Stimulated activated naive B cell treated with anti-CD40 and anti-IgM and Interleukin-4, amounts not matched to agents 10 μg/mL and 1 μg/mL and 100 μg/mL, for 72 hours (primary cell): ENCODE measurements at regions not wholly inside any gene's neighbourhood (a gene's known extent, or its start where the extent isn't known, plus 50 kb on each side); places are given as distances from the start of the nearest gene placed in this dataset.

ENCODE experiments used
- ATAC-seq, 2 donors: fragments of 150-1000 bp; cut with Tn5 transposase; replicated peaks; 2 replicates each; pipeline ENCODE4 v1.10.0; 2021; ENCODE audit warnings: moderate library complexity in 1 of 2
- DNase-seq: peaks from one replicate; pipeline ENCODE4 v3.0.0; 2021
- H3K27ac Mint-ChIP-seq: one replicate; pipeline ENCODE4 v1.8.0; 2022; ENCODE audit warnings: mild to moderate bottlenecking, mixed read lengths
- H3K27me3 Mint-ChIP-seq, 2 donors: one replicate each; pipeline ENCODE4 v1.8.0; 2022; ENCODE audit warnings: mixed read lengths in 2 of 2
- H3K36me3 Mint-ChIP-seq, 2 donors: one replicate each; pipeline ENCODE4 v1.8.0; 2022; ENCODE audit warnings: mixed read lengths in 2 of 2, mild to moderate bottlenecking in 1 of 2
- H3K4me1 Mint-ChIP-seq, 2 donors: one replicate each; pipeline ENCODE4 v1.8.0; 2022; ENCODE audit warnings: mixed read lengths in 2 of 2, mild to moderate bottlenecking in 1 of 2
- H3K4me3 Mint-ChIP-seq, 2 donors: one replicate each; pipeline ENCODE4 v1.8.0; 2022; ENCODE audit warnings: mild to moderate bottlenecking in 2 of 2, mixed read lengths in 2 of 2, moderate library complexity in 1 of 2
- H3K9me3 Mint-ChIP-seq, 2 donors: one replicate each; pipeline ENCODE4 v1.8.0; 2022; ENCODE audit warnings: mixed read lengths in 2 of 2, mild to moderate bottlenecking in 1 of 2

DNA sequence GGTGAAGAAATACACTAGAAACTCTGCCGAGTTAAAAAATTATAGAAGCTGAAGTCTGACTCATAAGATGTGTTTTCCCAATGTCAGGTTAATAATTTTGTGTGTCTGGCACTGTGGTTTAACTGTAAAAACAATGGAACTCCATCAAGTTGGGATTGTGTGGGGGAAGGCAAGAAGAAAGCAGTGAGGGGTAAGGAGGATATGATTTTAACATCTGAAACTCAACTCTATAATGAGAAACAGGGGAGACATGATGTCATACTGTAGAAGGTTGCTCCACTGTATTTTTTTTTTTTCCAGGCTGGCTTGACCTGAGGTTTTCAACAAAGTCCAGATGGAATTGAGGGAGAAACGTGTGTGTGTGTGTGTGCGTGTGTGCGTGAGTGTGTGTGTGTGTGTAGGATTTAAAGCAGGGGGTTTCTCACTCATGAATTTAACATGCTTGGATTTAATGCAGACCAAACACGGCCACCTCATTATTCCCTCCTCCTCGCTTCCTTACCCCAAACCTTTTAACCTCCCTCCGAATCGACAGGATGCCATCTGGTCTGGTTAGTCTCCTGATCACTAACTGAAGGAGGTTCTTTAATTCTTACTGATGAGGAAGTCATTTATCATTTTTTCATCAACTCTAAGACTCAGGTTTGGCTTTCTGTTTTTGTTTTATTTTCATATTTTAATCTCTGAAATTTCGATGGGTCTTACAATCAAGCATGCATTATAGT, 140.2 kb upstream of the LPAR1 start:
- ATAC-seq (no peak), DNase-seq (no peak)
- Mint-ChIP-seq H3K27me3 (peaks cover 5 to 13% of the 10 kb centered on the region in 2 donors), H3K4me1 (peaks cover 0 to 3% of the 10 kb centered on the region in 2 donors), H3K4me3 (no peak overlapping the region), H3K27ac (no peak overlapping the region), H3K36me3 (no peaks in the 10 kb centered on the region), H3K9me3 (peaks cover 0 to 4% of the 10 kb centered on the region in 2 donors)

DNA sequence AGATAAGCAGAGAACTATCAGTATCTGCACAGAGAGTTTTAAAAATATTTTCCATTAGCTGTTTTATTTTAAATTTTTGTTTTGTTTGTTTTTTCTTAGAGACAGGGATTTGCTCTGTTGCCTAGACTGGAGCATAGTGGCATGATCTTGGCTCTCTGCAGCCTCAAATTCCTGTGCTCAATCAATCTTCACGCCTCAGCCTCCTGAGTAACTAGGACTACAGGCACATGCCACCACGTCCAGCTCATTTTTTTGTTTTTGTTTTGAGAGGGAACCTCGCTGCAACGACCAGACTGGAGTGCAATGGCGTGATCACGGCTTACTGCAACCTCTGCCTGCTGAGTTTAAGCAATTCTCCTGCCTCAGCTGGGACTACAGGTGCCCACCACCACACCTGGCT, 138.2 kb upstream of the LPAR1 start:
- Mint-ChIP-seq H3K4me1 (peaks cover 0 to 3% of the 10 kb centered on the region in 2 donors), H3K27ac (no peak overlapping the region), H3K9me3 (no peaks in the 10 kb centered on the region), H3K27me3 (peaks cover 5 to 13% of the 10 kb centered on the region in 2 donors), H3K36me3 (no peaks in the 10 kb centered on the region), H3K4me3 (no peak overlapping the region)
- no peak for ATAC-seq
- no peak for DNase-seq

DNA sequence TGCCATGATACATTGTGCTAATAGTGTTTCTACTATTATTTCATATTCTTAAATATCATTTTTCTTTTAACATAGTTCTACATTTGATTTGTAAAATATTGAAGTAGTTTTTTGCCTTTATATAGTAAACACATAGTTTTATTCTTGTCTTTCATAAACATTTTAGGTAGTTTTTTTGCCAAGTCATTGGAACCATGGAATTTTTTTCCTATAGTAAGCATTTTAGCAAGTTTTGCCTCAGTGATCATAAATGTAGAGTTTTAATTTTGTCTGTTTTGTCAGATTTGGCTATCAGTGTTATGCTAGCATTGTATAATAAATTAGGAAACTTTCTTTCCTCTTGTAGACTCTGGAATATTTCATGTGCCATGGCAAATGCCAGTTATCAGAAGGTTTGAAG, 137.1 kb upstream of the LPAR1 start:
- H3K4me3 Mint-ChIP-seq, result no peak overlapping the region
- peaks cover 5 to 13% of the 10 kb centered on the region in 2 donors for H3K27me3 Mint-ChIP-seq
- no peak for ATAC-seq
- H3K36me3 Mint-ChIP-seq, result no peaks in the 10 kb centered on the region
- peaks cover 0 to 3% of the 10 kb centered on the region in 2 donors for H3K4me1 Mint-ChIP-seq
- no peak for DNase-seq
- no peaks in the 10 kb centered on the region for H3K9me3 Mint-ChIP-seq
- no peak overlapping the region for H3K27ac Mint-ChIP-seq

DNA sequence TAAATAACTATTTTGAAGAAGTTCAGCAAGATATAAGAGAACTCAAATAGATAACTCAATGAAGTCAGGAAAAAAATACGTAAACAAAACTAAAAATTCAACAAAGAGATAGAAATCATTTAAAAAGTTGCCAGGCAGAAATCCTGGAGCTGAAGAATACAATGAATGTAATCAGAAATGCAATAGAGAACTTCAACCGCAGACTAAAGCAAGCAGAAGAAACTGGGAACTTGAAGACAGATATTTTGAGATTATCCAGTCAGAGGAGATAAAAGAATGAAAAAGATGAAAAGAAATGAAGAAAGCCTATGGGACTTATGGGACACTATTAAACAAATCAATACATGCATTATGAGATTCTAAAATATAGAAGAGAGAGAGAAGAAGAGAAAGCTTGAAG, 129.1 kb upstream of the LPAR1 start:
- H3K27ac Mint-ChIP-seq, result no peak overlapping the region
- H3K4me1 Mint-ChIP-seq, result no peaks in the 10 kb centered on the region
- no peak overlapping the region for H3K4me3 Mint-ChIP-seq
- ATAC-seq, result no peak
- peaks cover 4% of the 10 kb centered on the region in 2 donors for H3K36me3 Mint-ChIP-seq
- peaks cover 14 to 19% of the 10 kb centered on the region in 2 donors for H3K9me3 Mint-ChIP-seq
- DNase-seq, result no peak
- H3K27me3 Mint-ChIP-seq, result no peaks in the 10 kb centered on the region

DNA sequence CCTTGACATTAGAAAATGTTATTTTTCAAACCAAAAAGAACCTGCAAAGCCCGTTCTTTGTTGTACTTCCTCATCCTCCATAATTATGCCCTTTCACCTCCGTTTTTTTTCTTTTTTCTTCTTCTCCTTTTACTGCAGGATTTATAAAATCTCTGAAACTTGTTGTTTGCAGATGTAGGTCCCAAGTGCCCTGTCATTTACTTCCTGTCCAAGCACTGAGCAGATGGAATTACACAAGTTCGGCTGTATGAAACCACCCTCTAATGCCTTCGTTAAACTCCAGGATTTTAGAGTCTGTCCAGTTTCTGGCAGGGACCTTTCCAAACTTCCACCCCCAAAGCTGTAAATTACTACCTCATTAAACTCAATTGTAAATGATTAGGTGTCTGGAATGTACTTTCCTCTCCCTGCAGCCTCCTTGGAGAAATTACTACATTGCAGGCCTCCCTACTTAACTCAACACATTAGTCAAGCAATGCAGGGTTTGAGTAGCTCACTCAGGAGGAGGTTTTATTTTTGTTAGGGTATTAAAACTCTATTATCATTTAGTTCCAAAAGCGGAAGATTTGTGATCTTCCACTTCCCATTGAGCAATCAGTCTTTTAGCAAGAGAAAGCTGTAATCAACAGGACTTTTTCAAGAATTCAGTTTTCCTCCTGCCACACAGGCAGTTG, 125.6 kb upstream of the LPAR1 start:
- no peak overlapping the region for H3K4me3 Mint-ChIP-seq

DNA sequence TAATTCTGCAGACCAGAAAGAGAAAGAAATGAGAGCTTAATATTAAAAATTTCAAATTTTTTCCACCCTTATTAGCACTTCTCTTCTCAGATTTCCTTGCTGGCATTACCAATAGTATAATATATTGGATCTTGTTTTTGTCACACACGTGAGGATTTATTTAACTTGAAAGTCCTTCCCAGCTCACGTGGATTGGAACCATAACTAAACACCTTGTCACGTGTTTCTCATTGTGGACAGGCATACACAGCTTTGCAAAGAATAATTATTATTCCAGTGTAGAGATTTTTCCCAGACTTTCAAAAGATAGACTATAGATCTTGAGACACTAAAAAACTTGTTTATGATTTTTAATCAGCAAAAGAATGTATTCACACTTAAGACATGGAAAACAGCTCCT, 123.8 kb upstream of the LPAR1 start:
- Mint-ChIP-seq H3K27ac (no peak overlapping the region), H3K9me3 (peaks cover 5 to 8% of the 10 kb centered on the region in 2 donors), H3K27me3 (no peaks in the 10 kb centered on the region), H3K4me3 (no peak overlapping the region), H3K36me3 (no peaks in the 10 kb centered on the region), H3K4me1 (no peaks in the 10 kb centered on the region)
- ATAC-seq (no peak), DNase-seq (no peak)

More for the DNA sequence above, 125.6 kb upstream of the LPAR1 start:
- no peaks in the 10 kb centered on the region for H3K27me3 Mint-ChIP-seq
- H3K27ac Mint-ChIP-seq, result no peak overlapping the region
- H3K4me1 Mint-ChIP-seq, result no peaks in the 10 kb centered on the region
- DNase-seq (no peak), ATAC-seq (no peak)
- peaks cover 4% of the 10 kb centered on the region in 2 donors for H3K36me3 Mint-ChIP-seq
- H3K9me3 Mint-ChIP-seq, result peaks cover 14 to 19% of the 10 kb centered on the region in 2 donors

DNA sequence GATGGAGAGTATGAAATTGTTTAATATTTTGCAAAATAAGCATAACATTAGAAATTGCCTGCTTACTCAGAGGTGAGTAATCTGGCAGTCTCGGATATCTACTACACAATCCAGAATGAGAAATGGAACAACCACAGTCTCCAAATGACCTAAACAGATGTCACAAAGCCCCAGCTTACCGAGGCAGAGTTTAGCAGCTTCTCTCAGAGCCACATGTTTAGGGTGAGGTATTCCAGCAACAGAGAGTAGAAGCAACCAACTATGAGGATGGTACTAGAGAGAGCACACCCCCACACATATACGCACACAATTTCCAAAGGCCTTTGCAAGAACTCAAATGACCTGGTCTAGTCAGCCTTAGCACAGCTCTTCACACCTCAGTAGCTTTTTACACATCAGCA, 122.7 kb upstream of the LPAR1 start:
- DNase-seq (no peak), ATAC-seq (no peak)
- Mint-ChIP-seq H3K36me3 (no peaks in the 10 kb centered on the region), H3K27me3 (no peaks in the 10 kb centered on the region), H3K27ac (no peak overlapping the region), H3K4me3 (no peak overlapping the region), H3K4me1 (no peaks in the 10 kb centered on the region), H3K9me3 (peaks cover 3 to 4% of the 10 kb centered on the region in 2 donors)

DNA sequence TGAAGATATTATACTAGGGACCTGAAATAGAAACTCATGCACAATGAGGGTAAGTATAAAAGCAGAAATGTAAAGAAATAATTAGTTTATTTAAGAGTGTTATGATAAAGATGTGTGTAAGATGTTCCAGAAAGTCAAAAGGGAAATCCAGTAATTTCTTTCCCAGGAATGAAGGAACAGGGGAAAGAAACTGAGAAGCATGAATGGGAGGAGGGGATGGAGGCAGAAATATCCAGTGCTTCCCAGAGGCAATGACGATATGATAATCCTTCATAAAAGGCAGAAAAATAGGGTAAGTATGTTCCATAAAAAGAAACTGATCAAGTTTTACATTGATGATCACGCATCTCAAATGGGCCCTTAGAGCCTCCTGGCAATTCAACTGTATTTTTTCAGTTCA, 120.7 kb upstream of the LPAR1 start:
- no peaks in the 10 kb centered on the region for H3K36me3 Mint-ChIP-seq
- no peak for DNase-seq
- H3K27ac Mint-ChIP-seq, result no peak overlapping the region
- ATAC-seq, result no peak
- peaks cover 0 to 2% of the 10 kb centered on the region in 2 donors for H3K9me3 Mint-ChIP-seq
- H3K4me1 Mint-ChIP-seq, result no peaks in the 10 kb centered on the region
- H3K27me3 Mint-ChIP-seq, result no peaks in the 10 kb centered on the region
- no peak overlapping the region for H3K4me3 Mint-ChIP-seq

DNA sequence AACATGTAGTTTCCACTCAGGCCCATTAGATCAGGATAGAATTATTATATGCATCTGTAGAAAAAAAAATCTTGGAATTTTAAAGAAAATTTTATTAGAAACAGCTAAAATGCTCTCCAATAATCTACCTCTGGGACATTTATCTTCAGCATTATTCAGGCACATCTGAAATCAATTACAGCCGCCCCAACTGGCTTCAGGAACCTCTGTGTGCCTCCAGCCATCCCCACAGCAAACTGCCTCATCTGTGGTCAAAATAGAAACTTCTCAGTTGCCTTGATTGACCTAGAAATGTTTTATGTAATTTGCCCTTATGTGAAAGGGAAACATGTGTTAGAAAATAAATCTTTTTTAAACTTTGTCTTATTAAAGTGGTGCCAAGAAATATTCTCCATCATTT, 120.1 kb upstream of the LPAR1 start:
- no peak for ATAC-seq
- Mint-ChIP-seq H3K4me1 (no peaks in the 10 kb centered on the region), H3K9me3 (peaks cover 0 to 2% of the 10 kb centered on the region in 2 donors), H3K4me3 (no peak overlapping the region), H3K36me3 (no peaks in the 10 kb centered on the region), H3K27ac (no peak overlapping the region), H3K27me3 (no peaks in the 10 kb centered on the region)
- DNase-seq, result no peak

DNA sequence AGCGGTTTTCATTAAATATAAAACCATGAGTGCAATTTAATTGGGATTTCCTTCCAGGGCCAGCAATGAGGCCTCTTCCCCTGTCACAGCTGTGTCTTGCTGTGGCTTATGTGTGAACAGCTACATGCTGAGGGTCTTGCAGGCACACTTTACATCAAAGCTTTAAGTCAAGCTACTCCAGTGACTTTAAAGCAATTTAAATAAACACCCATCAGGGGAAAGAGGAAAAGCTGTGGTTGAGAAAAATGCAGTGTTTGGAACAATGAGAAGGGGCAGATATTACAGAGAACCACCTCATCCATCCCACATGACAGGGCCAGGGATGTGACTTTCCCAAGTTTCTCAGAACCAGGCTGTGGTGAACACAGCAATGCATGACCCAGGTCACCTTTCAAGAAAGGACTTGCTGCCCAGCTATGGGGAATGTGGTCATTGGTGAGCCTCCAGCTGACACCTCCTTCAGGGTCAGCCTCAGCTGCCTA, 115.9 kb upstream of the LPAR1 start:
- Mint-ChIP-seq H3K36me3 (no peaks in the 10 kb centered on the region), H3K27ac (no peak overlapping the region), H3K27me3 (no peaks in the 10 kb centered on the region), H3K4me3 (no peak overlapping the region), H3K9me3 (peaks cover 0 to 2% of the 10 kb centered on the region in 2 donors), H3K4me1 (no peaks in the 10 kb centered on the region)
- ATAC-seq (no peak), DNase-seq (no peak)

DNA sequence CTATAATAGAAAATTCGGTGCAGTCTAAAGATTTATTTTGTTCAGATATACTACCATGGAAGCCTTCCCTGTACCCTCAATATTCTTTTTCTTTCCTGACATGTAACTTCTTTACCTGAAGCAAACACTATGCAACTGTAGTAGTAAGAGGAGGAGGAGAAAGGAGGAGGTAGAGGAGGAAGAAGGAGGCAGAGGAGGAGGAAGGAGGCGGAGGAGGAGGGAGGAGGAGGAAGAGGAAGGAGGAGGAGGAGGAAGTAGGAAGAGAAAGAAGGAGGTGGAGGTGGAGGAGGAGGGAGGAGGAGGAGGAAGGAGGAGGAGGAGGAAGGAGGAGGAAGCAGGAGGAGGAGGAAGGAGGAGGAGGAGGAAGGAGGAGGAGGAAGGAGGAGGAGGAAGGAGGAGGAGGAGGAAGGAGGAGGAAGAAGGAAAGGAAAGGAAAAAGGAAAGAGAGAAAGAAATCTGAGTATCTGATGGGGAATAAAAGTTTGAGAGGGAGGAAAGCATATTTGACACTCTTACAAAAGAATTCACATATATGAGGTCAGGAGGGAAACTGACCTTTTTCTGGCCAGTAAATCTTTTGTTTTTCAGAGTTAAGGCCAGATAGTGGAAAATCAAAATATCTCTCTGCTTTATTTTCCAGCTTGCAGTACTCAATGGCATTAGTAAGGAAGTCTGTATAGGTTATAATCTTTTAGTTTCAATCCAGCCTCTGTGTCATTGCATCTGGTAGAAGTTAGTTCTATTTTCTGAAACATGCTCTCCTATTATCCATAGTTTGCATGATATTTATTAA, 114.5 kb upstream of the LPAR1 start:
- Mint-ChIP-seq H3K27me3 (no peaks in the 10 kb centered on the region), H3K4me1 (peaks cover 0 to 12% of the 10 kb centered on the region in 2 donors), H3K36me3 (no peaks in the 10 kb centered on the region), H3K27ac (no peak overlapping the region), H3K4me3 (no peak overlapping the region), H3K9me3 (peaks cover 0 to 2% of the 10 kb centered on the region in 2 donors)
- ATAC-seq, result no peak
- no peak for DNase-seq

DNA sequence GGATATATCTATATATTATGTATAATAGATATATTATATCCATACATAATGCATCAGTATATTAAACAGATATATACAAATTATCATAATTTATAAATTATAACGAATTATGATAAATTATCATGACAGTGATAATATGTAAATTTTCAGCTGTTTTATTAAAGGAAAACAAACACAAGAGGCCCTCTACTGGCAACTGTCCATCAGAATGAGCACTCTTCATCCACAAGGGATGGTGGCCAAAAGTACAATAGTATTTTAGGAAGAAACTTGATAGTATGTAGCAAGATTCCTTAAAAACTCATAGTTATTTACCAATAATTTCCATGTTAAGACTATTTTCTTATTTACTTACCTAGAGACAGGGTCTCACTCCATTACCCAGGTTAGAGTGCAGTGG, 113.3 kb upstream of the LPAR1 start:
- no peaks in the 10 kb centered on the region for H3K27me3 Mint-ChIP-seq
- H3K4me3 Mint-ChIP-seq, result no peak overlapping the region
- H3K36me3 Mint-ChIP-seq, result no peaks in the 10 kb centered on the region
- peaks cover 0 to 2% of the 10 kb centered on the region in 2 donors for H3K9me3 Mint-ChIP-seq
- H3K27ac Mint-ChIP-seq, result no peak overlapping the region
- ATAC-seq, result no peak
- H3K4me1 Mint-ChIP-seq, result peaks cover 0 to 12% of the 10 kb centered on the region in 2 donors
- DNase-seq, result no peak

DNA sequence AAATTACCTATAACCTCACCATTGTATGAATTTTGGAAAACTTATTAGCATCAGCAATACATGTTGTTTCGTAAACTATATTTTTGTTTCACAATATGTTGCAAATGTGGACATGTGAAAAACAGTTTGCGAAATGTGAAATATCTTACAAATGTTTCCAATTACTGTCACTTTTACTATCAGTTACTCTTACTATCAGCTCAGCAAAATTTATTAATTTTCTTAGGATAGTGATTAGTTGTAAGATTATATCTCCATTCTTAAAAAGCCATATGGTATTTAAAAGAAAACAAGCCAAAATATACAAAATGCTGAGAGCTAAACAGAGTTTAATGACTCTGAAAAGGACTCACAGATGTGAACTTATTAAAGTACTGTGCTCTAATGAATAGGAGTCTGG, 111.9 kb upstream of the LPAR1 start:
- Mint-ChIP-seq H3K9me3 (no peaks in the 10 kb centered on the region), H3K27ac (no peak overlapping the region), H3K36me3 (no peaks in the 10 kb centered on the region), H3K4me1 (peaks cover 0 to 12% of the 10 kb centered on the region in 2 donors), H3K27me3 (no peaks in the 10 kb centered on the region), H3K4me3 (no peak overlapping the region)
- DNase-seq (no peak), ATAC-seq (no peak)

DNA sequence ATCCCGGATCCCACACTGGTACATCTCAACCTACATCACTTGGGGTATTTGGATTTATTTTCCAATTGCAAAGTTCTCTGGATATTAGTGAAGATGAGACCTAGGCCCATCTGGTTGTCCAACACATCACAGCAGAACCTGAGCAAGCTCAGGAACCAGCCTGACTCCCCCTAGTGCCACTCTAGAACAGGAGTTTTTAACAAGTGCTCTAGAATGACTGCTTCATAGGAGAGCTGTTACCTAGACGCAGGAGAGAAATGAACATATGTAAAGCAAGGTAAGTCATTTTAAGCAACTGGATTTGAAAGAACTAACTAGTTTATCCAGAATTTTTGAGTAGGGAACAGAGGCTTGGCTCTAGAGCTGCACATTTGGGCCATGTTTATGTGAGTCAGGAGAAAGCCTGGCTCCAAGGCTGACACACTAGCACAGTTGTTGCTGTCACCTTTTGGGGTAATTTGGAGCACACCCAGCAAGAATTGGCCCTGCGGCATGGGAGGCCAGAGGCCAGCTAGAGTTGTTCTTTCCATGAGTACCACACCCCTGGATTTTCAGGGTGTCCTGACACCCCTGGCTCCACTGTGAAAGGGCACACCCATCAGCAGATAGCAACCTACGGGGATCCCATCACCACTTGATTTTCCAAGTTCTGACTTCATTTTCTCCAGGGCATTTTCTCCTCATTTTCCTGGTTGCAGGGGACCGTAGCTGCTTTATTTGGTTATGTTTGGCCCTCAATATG, 110.9 kb upstream of the LPAR1 start:
- DNase-seq, result no peak
- no peaks in the 10 kb centered on the region for H3K9me3 Mint-ChIP-seq
- no peak for ATAC-seq
- no peaks in the 10 kb centered on the region for H3K27me3 Mint-ChIP-seq
- no peaks in the 10 kb centered on the region for H3K36me3 Mint-ChIP-seq
- H3K27ac Mint-ChIP-seq, result no peak overlapping the region
- no peak overlapping the region for H3K4me3 Mint-ChIP-seq
- peaks cover 0 to 12% of the 10 kb centered on the region in 2 donors for H3K4me1 Mint-ChIP-seq
